ENCODE measurements at regions not wholly inside any gene's neighbourhood (a gene's known extent, or its start where the extent isn't known, plus 50 kb on each side); places are given as distances from the start of the nearest gene placed in this dataset.
"Not testable (repeated sequence)": the region's sequence is repeated elsewhere in the genome, so short reads cannot be mapped to it uniquely, and the experiment has no call there.

GRCh38 chr14:105700622-105701288 is 174.4 kb downstream of the TMEM121 start:
- DNase-seq = peak; percentile 72

- DNase-seq = no peak
Observed at GRCh38 chr14:105701456-105702274, 175.3 kb downstream of the TMEM121 start.

GRCh38 chr14:105702275-105702817 is 176.0 kb downstream of the TMEM121 start:
- DNase-seq = no peak

GRCh38 chr14:105703044-105703665 is 176.8 kb downstream of the TMEM121 start:
- DNase-seq = not testable (repeated sequence)

GRCh38 chr14:105704091-105704490 is 177.7 kb downstream of the TMEM121 start:
- not testable (repeated sequence) for DNase-seq

- DNase-seq = not testable (repeated sequence)
Observed at GRCh38 chr14:105704492-105704891, 178.1 kb downstream of the TMEM121 start.

- DNase-seq = not testable (repeated sequence)
Observed at GRCh38 chr14:105705512-105705861, 179.1 kb downstream of the TMEM121 start.

GRCh38 chr14:105705862-105706700 is 179.7 kb downstream of the TMEM121 start:
- peak; percentile 40 for DNase-seq

GRCh38 chr14:105706701-105707019 is 180.3 kb downstream of the TMEM121 start:
- DNase-seq = not testable (repeated sequence)

- DNase-seq = not testable (repeated sequence)
Observed at GRCh38 chr14:105707099-105707498, 180.7 kb downstream of the TMEM121 start.

GRCh38 chr14:105707723-105708151 is 181.4 kb downstream of the TMEM121 start:
- not testable (repeated sequence) for DNase-seq

- DNase-seq = not testable (repeated sequence)
Observed at GRCh38 chr14:105708251-105709134, 182.1 kb downstream of the TMEM121 start.

- DNase-seq = no peak
Observed at GRCh38 chr14:105709281-105710118, 183.1 kb downstream of the TMEM121 start.

GRCh38 chr14:105710119-105711043 is 184.0 kb downstream of the TMEM121 start:
- DNase-seq = no peak

GRCh38 chr14:105711044-105711620 is 184.7 kb downstream of the TMEM121 start:
- no peak for DNase-seq

- no peak for DNase-seq
Observed at GRCh38 chr14:105711841-105712460, 185.6 kb downstream of the TMEM121 start.

GRCh38 chr14:105712670-105713069 is 186.3 kb downstream of the TMEM121 start:
- not testable (repeated sequence) for DNase-seq

GRCh38 chr14:105713160-105713559 is 186.8 kb downstream of the TMEM121 start:
- not testable (repeated sequence) for DNase-seq

All from activated CD4-positive, alpha-beta T cell treated with anti-CD3 and anti-CD28 coated beads, Interleukin-2, Interleukin-6, amounts not matched to agents 100 ng/mL and 50 ng/mL, durations not matched to agents 16 hours and 8 hours (primary cell).